ENCODE measurements at regions not wholly inside any gene's neighbourhood (a gene's known extent, or its start where the extent isn't known, plus 50 kb on each side); places are given as distances from the start of the nearest gene placed in this dataset.

DNA sequence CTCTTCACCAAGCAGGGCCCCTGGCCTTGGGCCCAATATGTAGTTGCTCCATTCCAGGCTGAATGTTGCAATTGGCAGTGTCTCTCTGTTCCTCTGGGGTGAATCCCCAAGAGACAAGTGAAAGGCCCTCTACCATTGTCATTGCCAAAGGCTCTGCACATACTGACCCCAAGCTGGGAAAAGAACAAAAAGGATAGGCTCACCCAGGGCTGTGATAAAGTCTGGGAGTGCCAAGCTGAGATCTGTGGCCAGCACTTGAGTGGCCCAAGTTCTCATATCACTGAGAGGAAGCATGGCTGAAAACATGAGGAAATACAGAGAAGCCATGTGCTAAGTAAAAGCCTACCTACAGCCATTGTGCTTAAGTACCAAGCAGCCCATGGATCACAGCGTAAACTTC is 612.2 kb upstream of the EPHA6 start:
- Histone ChIP-seq H3K4me1 (ENCODE audit: insufficient read depth, low read length) (no peaks in the 10 kb centered on the region), H3K27ac (ENCODE audit: low read depth in 1 of 2, low read length in 2 of 2) (no peak overlapping the region), H3K4me3 (ENCODE audit: low read length) (no peak overlapping the region), H3K36me3 (ENCODE audit: insufficient read depth, low read length) (no peaks in the 10 kb centered on the region), H3K27me3 (ENCODE audit: control insufficient read depth in 1 of 2, insufficient read depth in 2 of 2, low read length in 2 of 2) (no peaks in the 10 kb centered on the region), H3K9me3 (ENCODE audit: control insufficient read depth in 1 of 2, insufficient read depth in 1 of 2, low read length in 2 of 2) (peaks cover 0 to 15% of the 10 kb centered on the region in 2 experiments)
- CTCF ChIA-PET: no interaction called here
- TF ChIP-seq, protein P1, sequence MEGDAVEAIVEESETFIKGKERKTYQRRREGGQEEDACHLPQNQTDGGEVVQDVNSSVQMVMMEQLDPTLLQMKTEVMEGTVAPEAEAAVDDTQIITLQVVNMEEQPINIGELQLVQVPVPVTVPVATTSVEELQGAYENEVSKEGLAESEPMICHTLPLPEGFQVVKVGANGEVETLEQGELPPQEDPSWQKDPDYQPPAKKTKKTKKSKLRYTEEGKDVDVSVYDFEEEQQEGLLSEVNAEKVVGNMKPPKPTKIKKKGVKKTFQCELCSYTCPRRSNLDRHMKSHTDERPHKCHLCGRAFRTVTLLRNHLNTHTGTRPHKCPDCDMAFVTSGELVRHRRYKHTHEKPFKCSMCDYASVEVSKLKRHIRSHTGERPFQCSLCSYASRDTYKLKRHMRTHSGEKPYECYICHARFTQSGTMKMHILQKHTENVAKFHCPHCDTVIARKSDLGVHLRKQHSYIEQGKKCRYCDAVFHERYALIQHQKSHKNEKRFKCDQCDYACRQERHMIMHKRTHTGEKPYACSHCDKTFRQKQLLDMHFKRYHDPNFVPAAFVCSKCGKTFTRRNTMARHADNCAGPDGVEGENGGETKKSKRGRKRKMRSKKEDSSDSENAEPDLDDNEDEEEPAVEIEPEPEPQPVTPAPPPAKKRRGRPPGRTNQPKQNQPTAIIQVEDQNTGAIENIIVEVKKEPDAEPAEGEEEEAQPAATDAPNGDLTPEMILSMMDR (IDR thresholded peaks at IDR 0.05): no peak
- ATAC-seq (ENCODE audit: poor library complexity): no peak
- Mint-ChIP-seq H3K9me3 (peaks cover 23% of the 10 kb centered on the region), H3K4me1 (ENCODE audit: low read depth) (no peaks in the 10 kb centered on the region), H3K36me3 (ENCODE audit: low read depth) (no peaks in the 10 kb centered on the region), H3K27me3 (no peaks in the 10 kb centered on the region), H3K4me3 (no peak overlapping the region), H3K27ac (no peak overlapping the region)
- DNase-seq: no peak
- intact Hi-C loops (cut with DNase I, micrococcal nuclease): no loop called here
- POLR2A ChIA-PET: no interaction called here

DNA sequence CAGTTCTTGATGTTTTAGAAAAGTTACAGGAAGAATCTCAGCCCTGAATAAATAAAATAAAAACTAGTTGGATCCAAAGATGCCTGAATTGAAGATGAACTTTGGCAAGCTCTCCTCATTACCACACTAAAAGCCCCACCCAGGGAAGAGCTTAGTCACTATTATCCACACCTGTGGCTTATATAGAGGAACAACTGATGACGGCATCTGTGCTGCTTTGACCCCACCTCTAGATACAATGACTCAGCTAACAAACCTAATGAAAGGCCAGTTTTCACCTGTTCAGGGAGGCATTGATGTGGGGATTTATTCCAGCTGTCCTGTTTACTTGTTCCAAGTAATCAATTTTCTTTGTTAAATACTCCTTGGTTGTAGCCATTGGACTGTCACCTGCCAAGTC is 604.7 kb upstream of the EPHA6 start:
- TF ChIP-seq, protein P1 (IDR thresholded peaks at IDR 0.05): no peak
- ATAC-seq (ENCODE audit: poor library complexity) (no peak), DNase-seq (no peak)
- intact Hi-C loops (cut with DNase I, micrococcal nuclease): no loop called here
- no peak overlapping the region for H3K27ac ChIP-seq (ENCODE audit: low read depth in 1 of 2, low read length in 2 of 2)
- H3K4me1 Mint-ChIP-seq (ENCODE audit: low read depth): no peaks in the 10 kb centered on the region
- H3K9me3 ChIP-seq (ENCODE audit: control insufficient read depth in 1 of 2, insufficient read depth in 1 of 2, low read length in 2 of 2): peaks cover 0 to 6% of the 10 kb centered on the region in 2 experiments
- no peak overlapping the region for H3K27ac Mint-ChIP-seq
- ChIA-PET CTCF (no interaction called here), POLR2A (no interaction called here)
- no peaks in the 10 kb centered on the region for H3K4me1 ChIP-seq (ENCODE audit: insufficient read depth, low read length)
- H3K27me3 ChIP-seq (ENCODE audit: control insufficient read depth in 1 of 2, insufficient read depth in 2 of 2, low read length in 2 of 2): no peaks in the 10 kb centered on the region
- no peaks in the 10 kb centered on the region for H3K27me3 Mint-ChIP-seq
- no peak overlapping the region for H3K4me3 Mint-ChIP-seq
- H3K9me3 Mint-ChIP-seq: peaks cover 8% of the 10 kb centered on the region
- no peak overlapping the region for H3K4me3 ChIP-seq (ENCODE audit: low read length)
- H3K36me3 Mint-ChIP-seq (ENCODE audit: low read depth): no peaks in the 10 kb centered on the region
- no peaks in the 10 kb centered on the region for H3K36me3 ChIP-seq (ENCODE audit: insufficient read depth, low read length)

DNA sequence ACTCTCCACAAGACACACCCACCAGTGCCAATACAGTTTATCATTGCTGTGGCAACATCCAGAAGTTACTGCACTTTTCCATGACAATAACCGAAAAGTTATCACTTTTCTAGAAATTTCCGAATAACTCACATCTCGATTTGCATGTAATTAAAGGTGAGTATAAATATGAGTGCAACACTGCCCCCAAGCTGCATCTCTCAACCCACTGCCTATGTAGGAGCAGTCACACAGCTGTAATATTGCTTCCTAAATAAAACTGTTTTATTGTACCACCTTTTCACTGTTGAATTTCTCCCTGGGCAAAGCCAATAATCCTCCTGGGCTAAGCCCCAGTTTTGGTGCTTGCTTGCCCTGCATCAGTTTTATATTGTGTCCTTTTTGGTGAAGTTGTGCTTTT is 601.0 kb upstream of the EPHA6 start:
- no peak overlapping the region for H3K4me3 ChIP-seq (ENCODE audit: low read length)
- peaks cover 9% of the 10 kb centered on the region for H3K9me3 Mint-ChIP-seq
- H3K27me3 Mint-ChIP-seq: no peaks in the 10 kb centered on the region
- no peaks in the 10 kb centered on the region for H3K4me1 ChIP-seq (ENCODE audit: insufficient read depth, low read length)
- intact Hi-C loops (cut with DNase I, micrococcal nuclease): no loop called here
- CTCF ChIA-PET: no interaction called here
- TF ChIP-seq, protein P1 (IDR thresholded peaks at IDR 0.05): no peak
- DNase-seq (no peak), ATAC-seq (ENCODE audit: poor library complexity) (no peak)
- no peak overlapping the region for H3K27ac ChIP-seq (ENCODE audit: low read depth in 1 of 2, low read length in 2 of 2)
- no peak overlapping the region for H3K27ac Mint-ChIP-seq
- H3K4me3 Mint-ChIP-seq: no peak overlapping the region
- H3K9me3 ChIP-seq (ENCODE audit: control insufficient read depth in 1 of 2, insufficient read depth in 1 of 2, low read length in 2 of 2): peaks cover 0 to 6% of the 10 kb centered on the region in 2 experiments
- H3K4me1 Mint-ChIP-seq (ENCODE audit: low read depth): no peaks in the 10 kb centered on the region
- H3K27me3 ChIP-seq (ENCODE audit: control insufficient read depth in 1 of 2, insufficient read depth in 2 of 2, low read length in 2 of 2): no peaks in the 10 kb centered on the region
- no peaks in the 10 kb centered on the region for H3K36me3 Mint-ChIP-seq (ENCODE audit: low read depth)
- H3K36me3 ChIP-seq (ENCODE audit: insufficient read depth, low read length): no peaks in the 10 kb centered on the region
- POLR2A ChIA-PET: no interaction called here

Measured in CD4-positive, alpha-beta T cell (primary cell).